Thyroid gland (tissue), 4 donors: ENCODE measurements at regions not wholly inside any gene's neighbourhood (a gene's known extent, or its start where the extent isn't known, plus 50 kb on each side); places are given as distances from the start of the nearest gene placed in this dataset.
"Not testable (repeated sequence)": the region's sequence is repeated elsewhere in the genome, so short reads cannot be mapped to it uniquely, and the experiment has no call there.

ENCODE experiments used
- POLR2A ChIP-seq, 2 donors: fragments of 450-650 bp; IDR thresholded peaks; one replicate each; pipeline ENCODE4 v1.6.1; 2017; ENCODE audit warnings: antibody characterized with exemption in 2 of 2, mild to moderate bottlenecking in 2 of 2, moderate library complexity in 1 of 2
- TF ChIP-seq, protein P1 (sequence below), 6 experiments: fragments of 200-600 bp in 3 of 6; fragments of 450-650 bp in 3 of 6; sonication (generic) in 3 of 6; IDR thresholded peaks; one replicate each; pipeline ENCODE4 v1.5.1; 2016 to 2019; ENCODE audit warnings: antibody characterized with exemption in 6 of 6, mild to moderate bottlenecking in 2 of 6, inconsistent platforms in 1 of 6, moderate library complexity in 1 of 6

DNA sequence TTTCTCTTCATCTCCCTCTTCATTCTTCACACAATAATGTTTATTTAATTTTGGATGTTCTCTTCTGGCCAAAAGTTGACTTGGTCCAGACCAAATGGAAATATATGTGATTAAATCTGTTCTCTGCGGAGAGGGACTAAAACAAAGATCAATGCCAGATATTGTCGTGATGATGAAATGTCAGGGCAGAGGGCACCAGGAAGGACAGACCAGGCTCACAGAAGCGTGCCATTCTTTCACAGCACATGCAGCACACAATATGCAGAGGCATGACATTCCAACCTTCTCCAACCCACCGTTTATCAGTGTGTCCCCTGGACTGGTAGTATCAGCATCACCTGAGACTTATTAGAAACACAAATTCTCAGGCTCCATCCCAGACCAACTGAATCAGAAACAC lies 125.2 kb upstream of the PLGLB2 start:
- TF ChIP-seq, protein P1, sequence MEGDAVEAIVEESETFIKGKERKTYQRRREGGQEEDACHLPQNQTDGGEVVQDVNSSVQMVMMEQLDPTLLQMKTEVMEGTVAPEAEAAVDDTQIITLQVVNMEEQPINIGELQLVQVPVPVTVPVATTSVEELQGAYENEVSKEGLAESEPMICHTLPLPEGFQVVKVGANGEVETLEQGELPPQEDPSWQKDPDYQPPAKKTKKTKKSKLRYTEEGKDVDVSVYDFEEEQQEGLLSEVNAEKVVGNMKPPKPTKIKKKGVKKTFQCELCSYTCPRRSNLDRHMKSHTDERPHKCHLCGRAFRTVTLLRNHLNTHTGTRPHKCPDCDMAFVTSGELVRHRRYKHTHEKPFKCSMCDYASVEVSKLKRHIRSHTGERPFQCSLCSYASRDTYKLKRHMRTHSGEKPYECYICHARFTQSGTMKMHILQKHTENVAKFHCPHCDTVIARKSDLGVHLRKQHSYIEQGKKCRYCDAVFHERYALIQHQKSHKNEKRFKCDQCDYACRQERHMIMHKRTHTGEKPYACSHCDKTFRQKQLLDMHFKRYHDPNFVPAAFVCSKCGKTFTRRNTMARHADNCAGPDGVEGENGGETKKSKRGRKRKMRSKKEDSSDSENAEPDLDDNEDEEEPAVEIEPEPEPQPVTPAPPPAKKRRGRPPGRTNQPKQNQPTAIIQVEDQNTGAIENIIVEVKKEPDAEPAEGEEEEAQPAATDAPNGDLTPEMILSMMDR (IDR thresholded peaks at IDR 0.05): not testable (repeated sequence)
- TF ChIP-seq POLR2A (IDR thresholded peaks at IDR 0.05): not testable (repeated sequence)
